DMS 273 (cell line): ENCODE measurements at regions not wholly inside any gene's neighbourhood (a gene's known extent, or its start where the extent isn't known, plus 50 kb on each side); places are given as distances from the start of the nearest gene placed in this dataset.
"Not testable (repeated sequence)": the region's sequence is repeated elsewhere in the genome, so short reads cannot be mapped to it uniquely, and the experiment has no call there.

Experiments used
- DNase-seq: peaks from one replicate; lab custom pipeline; 2025; ENCODE audit not compliant: unreplicated experiment; lab: John Stamatoyannopoulos, UW

DNA sequence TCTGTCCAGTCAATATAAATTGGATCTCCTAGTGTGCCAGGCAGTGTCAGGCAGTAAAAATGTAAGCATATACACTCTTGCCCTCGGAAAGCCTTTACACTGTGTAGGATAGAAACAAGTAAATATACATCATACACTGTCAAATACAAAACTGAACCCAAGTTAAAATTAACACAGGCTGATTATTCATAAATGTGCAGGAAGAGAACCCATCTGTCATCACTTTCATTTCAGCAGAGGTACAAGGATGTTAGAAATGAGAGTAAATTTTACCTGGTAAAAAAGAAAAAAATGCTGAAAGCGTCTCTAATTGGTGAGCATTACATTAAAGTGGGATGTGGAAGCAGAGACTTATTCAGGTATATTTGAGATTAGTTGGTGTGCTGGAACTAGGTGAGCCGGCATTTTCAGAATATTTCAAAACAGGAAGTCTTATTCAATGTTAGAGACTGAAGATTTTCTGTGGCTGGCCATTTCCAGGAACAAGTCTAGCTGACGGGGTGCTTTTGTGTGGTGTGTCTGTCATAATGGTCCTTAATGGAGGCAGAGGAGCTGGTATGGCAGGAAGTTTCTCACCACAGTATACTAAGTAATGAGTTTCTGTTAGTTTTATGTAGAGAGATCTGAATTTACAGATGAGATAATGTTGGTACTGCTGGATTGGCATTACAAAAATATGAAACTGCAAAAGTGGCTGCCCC is 192.6 kb downstream of the CASP12 start:
- DNase-seq, result no peak

DNA sequence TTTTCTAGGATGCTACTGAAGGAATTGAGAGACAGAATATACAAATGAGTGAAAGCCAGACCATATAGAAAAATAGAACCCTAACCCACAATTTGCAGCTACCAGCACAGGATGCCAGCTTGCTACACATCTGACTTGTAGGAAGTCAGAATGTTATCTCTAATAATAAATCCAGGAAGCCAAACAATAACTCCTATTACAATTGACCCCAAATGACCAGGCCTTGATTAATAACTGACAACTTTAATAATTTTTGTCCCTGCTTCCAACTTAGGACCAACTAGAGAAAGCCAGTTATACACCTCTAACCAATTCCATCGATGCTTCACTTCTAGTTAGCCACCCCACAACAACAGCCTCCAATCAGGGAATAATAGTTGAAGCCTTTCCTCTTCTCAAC is 193.4 kb downstream of the CASP12 start:
- DNase-seq, result no peak

DNA sequence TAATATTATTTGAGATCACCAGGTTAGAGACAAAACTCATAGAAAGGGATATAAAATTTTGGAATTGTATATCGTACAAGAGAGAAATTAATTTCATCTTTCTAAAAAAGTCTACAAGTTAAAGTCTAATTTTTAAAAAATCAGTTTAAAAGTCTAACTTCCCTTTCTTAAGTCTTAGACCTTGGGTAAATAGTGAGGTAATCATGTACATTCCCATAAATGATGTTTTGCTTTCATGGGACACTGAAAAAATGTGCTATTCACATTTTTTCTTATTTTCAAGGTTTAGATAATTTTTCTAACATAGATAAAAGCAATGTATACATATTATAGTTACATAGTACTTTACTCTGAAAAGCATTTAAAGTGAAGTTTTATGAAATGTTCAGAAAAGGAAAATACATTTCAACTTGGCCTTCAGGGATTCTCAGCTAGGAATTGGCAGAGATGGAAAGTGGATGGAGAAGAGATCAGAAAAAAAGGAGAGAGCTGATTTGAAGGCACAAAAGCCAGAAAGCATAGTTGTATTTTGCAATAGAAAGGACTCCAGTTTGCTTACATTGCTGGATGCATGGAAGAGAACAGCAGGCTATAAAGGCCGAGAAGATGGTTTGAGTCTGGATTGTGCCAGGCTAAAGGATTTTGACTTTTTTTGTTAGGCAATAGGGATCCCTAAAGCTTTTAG is 194.0 kb downstream of the CASP12 start:
- DNase-seq, result no peak

DNA sequence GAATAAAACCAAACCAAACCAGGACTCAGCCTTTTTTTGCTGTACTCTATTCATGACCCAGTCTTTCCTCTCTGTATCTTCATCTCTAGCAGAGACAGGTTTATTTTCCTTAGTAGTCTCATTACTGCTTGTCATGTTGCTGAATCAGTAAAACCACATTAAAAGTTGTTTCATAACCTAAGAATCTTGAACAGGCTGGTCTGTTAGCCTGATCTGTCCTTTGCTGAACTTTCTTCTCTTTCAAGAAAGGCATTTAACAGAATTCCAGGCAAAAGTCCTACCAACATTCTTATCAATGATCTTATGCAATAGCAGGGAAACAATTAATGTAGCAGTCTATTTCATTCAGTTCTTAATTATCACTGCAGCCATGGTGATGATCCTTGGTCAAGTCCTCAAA is 197.7 kb downstream of the CASP12 start:
- DNase-seq, result no peak

DNA sequence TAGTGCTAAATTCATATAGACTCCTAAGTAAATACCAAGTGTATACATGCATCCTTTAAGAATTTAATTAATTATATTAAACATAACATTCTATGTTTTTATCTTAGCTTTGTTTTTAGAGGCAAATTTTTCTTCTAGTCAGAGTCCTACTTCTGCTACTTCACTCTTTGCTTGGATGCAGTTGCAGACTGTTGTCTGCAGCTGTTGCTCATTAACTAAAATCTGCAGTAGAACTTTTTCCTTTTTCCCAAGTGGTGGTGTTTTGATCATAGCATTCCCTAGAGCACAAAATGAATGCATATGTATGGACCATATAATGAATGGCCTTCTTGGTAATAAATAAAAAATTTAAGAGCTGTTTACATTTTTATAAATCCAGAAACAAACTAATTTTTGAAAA is 198.3 kb downstream of the CASP12 start:
- DNase-seq, result no peak

DNA sequence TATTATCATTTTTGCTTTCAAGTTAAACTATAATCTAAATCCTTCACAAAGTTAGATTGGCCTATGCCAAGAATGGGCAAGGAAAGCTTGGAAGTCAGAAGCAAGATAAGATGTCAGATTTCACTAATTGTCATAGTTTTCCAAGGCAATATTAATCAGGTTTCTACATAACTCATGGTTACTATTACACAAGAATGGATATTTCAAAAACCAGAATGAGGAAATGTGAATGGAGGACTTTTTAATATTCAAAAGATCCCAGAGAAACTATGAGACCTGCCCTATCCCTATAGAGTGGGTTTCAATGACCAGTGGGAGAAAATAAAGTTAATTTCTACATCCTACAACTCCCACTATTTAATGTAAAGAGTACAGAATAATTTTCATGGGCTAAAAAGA is 203.2 kb downstream of the CASP12 start:
- DNase-seq, result no peak

DNA sequence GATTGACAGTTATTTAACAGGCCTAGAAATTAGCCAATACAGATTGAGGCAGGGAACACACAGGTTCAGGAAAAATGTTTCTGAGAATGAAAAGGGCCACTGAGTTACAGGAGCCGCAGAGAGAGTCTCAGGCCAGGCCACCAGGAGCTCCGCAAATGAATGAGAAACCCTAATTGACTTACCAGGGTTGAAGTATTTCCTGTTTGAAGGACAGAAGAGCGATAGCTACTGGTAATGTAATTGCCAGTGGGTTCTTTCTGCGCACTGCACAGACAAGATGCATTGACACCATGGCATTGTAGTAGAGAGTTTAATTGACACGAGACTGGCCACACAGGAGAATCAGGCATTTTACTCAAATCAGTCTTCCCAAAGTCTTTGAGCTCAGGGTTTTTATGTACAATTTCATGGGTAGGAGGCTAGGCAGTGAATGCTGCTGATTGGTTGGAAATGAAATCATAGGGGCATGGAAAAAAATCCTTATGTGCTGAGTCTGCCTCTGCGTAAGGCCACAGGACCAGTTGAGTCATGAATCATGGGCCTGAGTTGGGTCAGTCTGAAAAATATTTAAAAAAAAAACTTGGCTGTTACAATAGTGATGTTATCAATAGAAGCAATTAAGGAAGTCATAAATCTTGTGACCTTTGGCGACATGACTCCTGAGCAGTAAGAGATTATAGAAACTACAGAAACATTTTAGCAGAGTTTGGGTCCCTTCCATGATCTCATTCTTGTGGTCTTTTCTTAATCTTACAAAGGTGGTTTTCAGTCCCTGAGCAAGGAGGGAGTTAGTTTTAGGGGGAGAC is 203.8 kb downstream of the CASP12 start:
- DNase-seq, result no peak

DNA sequence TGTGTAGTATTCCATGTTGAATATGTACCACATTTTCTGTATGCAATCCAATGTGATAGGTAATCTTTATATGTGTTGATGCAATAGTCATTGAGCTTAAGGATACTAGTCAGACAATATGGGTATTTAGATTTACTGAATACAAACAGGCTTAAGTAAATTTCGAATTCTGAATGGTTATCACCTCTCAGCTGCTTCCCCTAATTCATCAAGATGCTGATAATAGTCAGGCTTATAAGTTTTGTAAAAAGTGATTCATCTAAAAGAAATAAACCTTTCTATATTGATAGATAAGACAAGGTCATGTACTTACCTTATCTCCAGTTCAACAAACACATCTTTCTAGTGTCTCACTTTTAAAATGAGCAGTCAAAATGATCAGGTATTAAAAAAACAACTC is 205.5 kb downstream of the CASP12 start:
- DNase-seq, result no peak

DNA sequence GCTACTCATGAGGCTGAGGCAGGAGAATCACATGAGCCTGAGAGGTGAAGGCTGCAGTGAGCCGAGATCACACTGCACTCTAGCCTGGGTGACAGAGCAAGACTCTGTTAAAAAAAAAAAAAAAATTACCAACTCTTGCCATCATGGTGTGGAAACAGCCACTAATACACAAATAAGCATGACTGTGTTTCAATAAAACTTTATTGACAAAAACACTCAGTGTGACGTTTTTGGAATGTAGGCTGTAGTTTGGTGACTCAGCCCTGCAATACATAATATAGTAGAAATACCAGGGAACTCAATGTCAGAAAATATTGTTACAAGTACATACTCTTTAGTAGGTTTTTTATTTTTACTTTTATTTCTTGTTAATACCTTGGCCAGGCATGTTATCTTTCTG is 207.1 kb downstream of the CASP12 start:
- DNase-seq, result no peak

DNA sequence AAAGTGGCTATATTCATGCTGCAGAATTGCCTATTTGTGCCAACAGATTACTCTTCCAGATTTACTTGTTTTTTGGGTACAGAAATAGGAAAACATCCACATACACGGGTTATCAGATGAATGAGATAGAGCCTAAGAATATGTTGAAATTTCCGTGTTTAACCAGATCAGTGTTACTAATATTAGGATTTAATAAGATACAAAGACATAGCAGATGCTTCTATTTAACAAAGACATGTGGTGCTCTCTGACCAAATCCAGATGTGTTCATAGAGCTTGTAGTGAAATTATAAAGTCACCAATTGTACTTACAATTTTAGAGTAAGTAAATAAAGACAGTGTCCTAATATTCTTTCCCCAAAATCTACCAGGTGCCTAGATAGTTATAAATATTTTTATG is 208.0 kb downstream of the CASP12 start:
- no peak for DNase-seq

DNA sequence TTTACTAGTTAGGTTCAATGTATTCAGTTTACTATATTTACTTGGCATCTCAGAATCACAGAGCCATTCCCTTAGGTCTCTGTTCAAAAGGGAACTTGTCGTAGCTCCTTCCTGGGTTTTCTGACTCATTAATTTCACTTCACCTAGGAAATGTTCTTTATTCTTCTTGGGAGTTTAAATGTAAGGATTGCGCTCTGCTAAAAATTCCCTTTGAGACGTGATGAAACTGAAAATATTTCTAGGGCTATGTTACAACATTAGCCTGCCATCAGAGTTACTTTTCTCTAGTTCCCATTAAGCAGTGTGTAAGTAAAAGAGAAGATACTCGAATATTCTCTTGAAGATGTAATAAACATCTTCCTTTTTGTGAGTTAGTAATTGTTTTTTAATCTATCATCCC is 209.5 kb downstream of the CASP12 start:
- no peak for DNase-seq

DNA sequence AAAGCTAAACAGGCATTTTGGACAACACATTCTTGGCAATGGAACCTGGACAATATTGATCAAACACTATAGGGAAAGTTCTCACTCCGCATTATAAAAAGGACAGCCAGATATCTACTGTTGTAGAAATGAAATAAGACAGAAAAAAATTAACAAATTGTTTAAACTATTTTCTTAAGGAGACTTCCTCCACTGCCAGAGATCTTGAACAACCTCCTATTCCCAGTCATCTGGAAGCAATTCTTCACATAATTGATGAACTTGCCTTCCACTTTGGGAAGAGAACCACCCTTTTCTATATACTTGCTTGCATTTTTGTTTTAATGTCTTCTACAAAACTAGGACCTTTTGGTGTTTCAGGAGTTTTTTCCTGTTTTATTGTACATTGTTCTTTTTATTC is 216.1 kb downstream of the CASP12 start:
- no peak for DNase-seq

DNA sequence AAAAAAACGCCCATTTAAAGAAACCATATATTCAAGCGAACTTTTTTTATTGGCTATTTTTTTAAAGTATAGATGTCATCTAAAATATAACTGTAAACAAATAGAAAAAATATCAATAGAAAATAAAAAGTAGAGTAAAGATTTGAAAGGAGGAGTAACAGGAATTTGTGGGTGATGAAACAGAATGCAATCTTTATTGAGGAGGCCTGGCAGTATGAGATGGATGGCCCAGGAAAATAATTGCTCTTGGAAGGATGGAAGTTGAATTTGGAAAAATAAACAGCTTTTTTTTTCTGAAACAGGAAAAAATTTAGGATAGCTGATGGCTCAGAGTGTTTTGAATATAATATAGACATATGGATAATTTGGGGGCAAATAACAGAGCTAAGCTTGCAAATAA is 219.0 kb downstream of the CASP12 start:
- no peak for DNase-seq

DNA sequence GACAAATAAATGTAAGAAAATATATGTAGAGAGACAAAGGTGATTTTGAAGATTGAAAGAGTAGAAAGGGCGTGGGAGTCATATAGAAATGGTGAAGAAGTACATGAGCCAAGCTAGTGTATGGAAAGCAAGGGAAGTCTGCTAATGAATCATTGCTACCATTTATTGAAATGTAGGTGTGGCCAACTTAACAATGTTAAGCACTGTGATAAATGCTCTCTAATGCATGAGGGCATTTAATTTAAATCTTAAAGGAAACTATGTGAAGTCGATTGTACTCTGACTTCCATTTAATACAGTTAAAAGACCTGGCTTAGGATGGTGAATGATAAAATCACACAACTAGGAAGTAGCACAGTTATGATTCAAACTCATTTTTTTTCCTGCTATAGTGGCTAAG is 219.9 kb downstream of the CASP12 start:
- no peak for DNase-seq

DNA sequence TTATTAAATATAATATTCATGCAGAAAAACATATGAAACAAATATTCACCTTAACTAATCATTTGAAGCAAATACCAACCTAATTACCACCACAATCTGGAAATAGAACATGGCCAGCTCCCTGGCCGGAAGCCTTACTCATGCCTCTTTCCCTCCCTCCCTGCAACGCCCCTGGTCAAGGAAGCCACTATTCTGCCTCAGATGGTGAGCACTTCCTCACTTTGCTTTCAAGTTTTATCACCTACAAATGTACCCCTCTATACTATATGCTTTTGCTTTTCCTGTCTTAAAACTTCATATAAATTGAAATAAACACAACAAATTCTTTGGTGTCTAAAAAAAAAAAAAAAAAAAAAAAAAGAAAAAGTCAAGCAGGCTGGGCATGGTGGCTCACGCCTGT is 221.2 kb downstream of the CASP12 start:
- DNase-seq, result not testable (repeated sequence)

DNA sequence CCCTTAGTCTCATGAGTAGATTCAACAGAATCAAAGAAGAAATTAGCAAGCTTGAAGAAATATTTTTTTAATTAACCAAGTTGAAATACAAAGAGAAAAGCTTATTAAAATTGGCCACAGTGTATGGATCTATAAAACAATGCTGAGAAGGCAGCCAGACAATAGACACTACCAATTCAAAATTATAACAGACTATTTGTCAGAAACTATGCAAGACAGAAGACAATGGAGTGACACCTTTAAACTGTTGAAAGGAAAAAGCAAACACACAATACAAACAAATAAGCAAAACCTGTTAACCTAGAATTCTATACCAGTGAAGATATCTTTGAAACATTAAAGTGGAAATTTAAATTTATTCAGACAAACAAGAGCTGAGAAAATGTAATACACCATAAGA is 225.4 kb downstream of the CASP12 start:
- no peak for DNase-seq

DNA sequence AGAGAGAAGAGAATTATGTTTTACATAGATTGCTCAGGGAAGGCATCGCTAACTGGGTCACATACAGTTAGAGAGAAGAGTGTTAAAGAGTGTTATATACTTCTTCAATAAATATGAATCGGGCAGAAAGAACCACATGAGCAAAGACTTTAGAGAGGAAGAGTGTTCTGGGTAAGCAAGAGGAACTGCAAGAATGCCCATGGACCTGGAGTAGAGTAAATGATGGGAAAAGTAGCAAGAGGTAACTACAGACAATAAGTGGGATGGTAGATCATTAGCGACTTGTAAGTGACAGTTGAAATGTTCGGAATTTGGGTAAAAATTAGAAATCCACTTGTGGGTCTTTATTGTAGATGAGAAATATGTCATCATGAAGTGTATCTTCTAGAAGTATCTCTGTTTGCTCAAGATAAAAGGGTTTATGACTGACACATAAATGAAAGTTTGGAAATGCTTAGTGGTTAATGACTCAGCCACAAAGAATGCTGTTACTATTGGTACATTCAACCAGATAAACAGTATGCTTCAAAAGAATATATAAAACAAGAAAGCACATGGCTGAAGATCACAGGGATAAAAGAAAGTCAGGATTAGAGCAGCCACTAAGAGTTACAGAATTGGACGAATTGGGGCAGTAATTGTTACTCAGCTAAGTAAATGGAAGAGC is 229.3 kb downstream of the CASP12 start:
- DNase-seq, result no peak

DNA sequence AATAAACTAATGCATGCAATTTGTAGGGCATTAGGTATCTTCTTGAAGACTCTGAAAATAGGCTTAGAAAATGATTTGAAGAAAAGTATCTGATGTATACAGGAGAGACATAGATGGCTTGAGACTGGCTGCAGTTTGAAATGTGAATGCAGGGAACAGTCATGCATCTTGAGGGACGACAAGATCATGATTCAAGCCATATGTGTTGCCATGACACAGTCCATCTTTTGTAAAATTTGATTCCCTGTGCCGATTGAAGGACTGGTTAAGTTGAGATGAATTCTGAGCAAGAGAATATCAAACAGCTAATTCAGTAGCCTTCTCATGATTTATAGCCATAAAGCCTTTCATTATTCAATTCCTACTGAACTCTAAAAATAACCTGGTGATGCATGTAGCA is 231.6 kb downstream of the CASP12 start:
- no peak for DNase-seq

DNA sequence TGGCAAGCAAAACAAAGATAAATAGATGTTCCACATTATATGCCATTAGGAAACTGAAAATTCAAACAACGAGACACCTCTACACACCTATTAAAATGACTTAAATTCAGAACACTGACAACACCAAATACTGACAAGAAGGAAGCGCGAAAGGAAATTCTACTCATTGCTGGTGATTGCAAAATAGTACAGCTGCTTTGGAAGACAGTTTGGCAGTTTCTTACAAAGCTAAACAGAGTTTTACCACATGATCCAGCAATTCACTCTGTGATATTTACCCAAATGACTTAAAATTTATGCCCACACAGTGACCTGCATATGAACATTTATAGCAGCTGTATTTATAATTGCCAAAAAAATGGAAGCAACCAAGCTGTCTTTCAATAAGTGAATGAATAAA is 232.6 kb downstream of the CASP12 start:
- DNase-seq, result no peak

DNA sequence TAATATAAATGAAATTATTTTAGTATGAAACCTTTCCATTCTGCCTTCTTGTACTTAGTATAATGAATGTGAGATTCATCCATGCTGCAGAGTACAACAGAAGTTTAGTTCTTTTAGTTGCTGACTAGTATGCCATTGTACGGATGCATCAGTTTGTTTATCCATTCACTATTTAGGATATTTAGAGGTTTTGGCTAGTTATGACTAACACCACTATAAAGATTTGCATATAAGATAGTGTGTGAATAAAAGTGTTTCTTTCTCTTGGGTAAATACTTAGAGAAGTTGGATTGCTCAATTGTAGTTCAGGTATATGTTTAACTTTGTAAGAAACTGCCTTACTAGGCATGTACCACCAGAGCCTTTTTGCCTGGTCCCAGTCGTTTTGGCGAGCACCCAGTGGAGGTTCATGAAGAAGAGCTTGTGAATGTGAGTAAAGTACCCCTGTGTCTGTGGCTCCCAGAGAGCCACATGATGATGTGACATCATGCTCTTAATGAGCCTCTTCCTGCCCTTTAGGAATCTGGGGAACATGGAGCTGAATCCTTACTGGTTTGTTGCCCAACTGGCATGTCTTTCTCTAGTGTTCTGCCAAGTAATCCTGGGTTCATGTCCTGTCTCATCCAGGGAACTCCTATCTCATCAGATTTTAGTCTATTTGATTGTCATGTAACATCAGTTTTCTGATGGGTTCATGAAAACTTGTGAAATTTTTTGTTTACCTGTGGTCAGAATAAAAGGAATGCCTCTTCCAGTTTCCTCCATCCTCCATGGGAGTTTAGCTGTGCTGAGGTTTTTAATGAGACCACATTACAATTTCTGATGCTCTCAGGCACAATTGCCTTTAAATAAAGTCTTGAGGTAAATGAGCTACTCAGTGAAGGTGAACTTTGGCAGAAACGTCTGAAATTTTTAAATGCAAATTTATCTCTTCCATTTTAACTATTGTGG is 234.8 kb downstream of the CASP12 start:
- no peak for DNase-seq

DNA sequence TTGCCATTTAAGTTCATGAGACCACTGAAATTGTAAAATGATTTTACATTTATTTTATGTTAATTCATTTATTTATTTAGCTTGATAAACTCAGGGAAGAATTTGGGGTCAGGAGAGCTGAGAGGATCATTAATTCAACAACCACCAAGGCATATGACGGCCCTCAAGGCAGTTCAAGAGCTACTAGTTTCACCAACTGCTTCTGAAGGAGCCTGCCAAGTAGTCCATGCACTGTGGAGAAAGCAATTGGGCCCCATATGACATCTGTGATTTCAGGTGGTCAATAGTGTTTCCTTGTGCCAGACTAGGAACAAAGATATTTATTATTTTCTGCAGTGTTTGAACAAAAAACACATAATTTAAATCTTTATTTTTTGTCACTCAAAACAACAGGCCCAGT is 236.4 kb downstream of the CASP12 start:
- no peak for DNase-seq
